H9 (cell line): ENCODE measurements at regions not wholly inside any gene's neighbourhood (a gene's known extent, or its start where the extent isn't known, plus 50 kb on each side); places are given as distances from the start of the nearest gene placed in this dataset.

Source experiments
- DNase-seq: peaks from one replicate; pipeline ENCODE4 v3.0.0-alpha.2; 2017
- H2AFZ ChIP-seq: one replicate; pipeline ENCODE4 v1.6.1; 2013; ENCODE audit warnings: mild to moderate bottlenecking, low read length, control low read depth, moderate library complexity
- H2AK5ac ChIP-seq: 2 replicates; pipeline ENCODE4 v1.6.1; 2013; ENCODE audit warnings: low read length, control low read depth, mixed read lengths; ENCODE audit not compliant: insufficient read length
- H2BK120ac ChIP-seq: one replicate; pipeline ENCODE4 v1.6.1; 2013; ENCODE audit warnings: low read depth, mild to moderate bottlenecking, low read length, control low read depth, inconsistent platforms; ENCODE audit not compliant: poor library complexity, severe bottlenecking
- H2BK12ac ChIP-seq: 2 replicates; pipeline ENCODE4 v1.6.1; 2013; ENCODE audit warnings: low read length, control low read depth, mixed read lengths, low read depth; ENCODE audit not compliant: insufficient read length
- H2BK15ac ChIP-seq: 2 replicates; pipeline ENCODE4 v1.6.1; 2013; ENCODE audit warnings: low read depth, low read length, control low read depth
- H2BK20ac ChIP-seq: one replicate; pipeline ENCODE4 v1.6.1; 2013; ENCODE audit warnings: low read depth, mild to moderate bottlenecking, low read length, control low read depth, inconsistent platforms; ENCODE audit not compliant: poor library complexity, severe bottlenecking
- H2BK5ac ChIP-seq: 2 replicates; pipeline ENCODE4 v1.6.1; 2013; ENCODE audit warnings: low read length, control low read depth, mixed read lengths; ENCODE audit not compliant: insufficient read length
- H3K14ac ChIP-seq: 2 replicates; pipeline ENCODE4 v1.6.1; 2013; ENCODE audit warnings: low read length, control low read depth; ENCODE audit not compliant: insufficient read depth
- H3K18ac ChIP-seq: 2 replicates; pipeline ENCODE4 v1.6.1; 2013; ENCODE audit warnings: low read depth, mild to moderate bottlenecking, mixed read lengths, low read length, control low read depth; ENCODE audit not compliant: insufficient read length
- H3K23ac ChIP-seq: 2 replicates; pipeline ENCODE4 v1.6.1; 2013; ENCODE audit warnings: low read length, control low read depth, mixed read lengths, low read depth; ENCODE audit not compliant: insufficient read length
- H3K23me2 ChIP-seq: 2 replicates; pipeline ENCODE4 v1.6.1; 2013; ENCODE audit warnings: low read depth, mild to moderate bottlenecking, mixed read lengths, low read length, control low read depth; ENCODE audit not compliant: insufficient read length, poor library complexity, severe bottlenecking
- H3K27ac ChIP-seq: 2 replicates; pipeline ENCODE4 v1.5.1; 2013; ENCODE audit warnings: low read length, control low read depth, mixed read lengths, low read depth; ENCODE audit not compliant: insufficient read length
- H3K27me3 ChIP-seq: 2 replicates; pipeline ENCODE4 v1.6.1; 2013; ENCODE audit warnings: low read length, control low read depth, inconsistent platforms; ENCODE audit not compliant: insufficient read depth
- H3K4ac ChIP-seq: 2 replicates; pipeline ENCODE4 v1.6.1; 2013; ENCODE audit warnings: low read depth, mild to moderate bottlenecking, control low read depth, inconsistent platforms, low read length, moderate library complexity
- H3K4me1 ChIP-seq: 2 replicates; pipeline ENCODE4 v1.6.1; 2013; ENCODE audit warnings: low read length, control low read depth, inconsistent platforms; ENCODE audit not compliant: insufficient read depth
- H3K4me2 ChIP-seq: 2 replicates; pipeline ENCODE4 v1.6.1; 2013; ENCODE audit warnings: low read length, control low read depth, mixed read lengths; ENCODE audit not compliant: insufficient read length, insufficient read depth
- H3K56ac ChIP-seq: 2 replicates; pipeline ENCODE4 v1.6.1; 2013; ENCODE audit warnings: low read depth, mild to moderate bottlenecking, mixed read lengths, low read length, control low read depth; ENCODE audit not compliant: insufficient read length
- H3K79me1 ChIP-seq: 2 replicates; pipeline ENCODE4 v1.6.1; 2013; ENCODE audit warnings: low read depth, mild to moderate bottlenecking, moderate library complexity, low read length, control low read depth, inconsistent platforms; ENCODE audit not compliant: insufficient read depth, poor library complexity, severe bottlenecking
- H3K79me2 ChIP-seq: 2 replicates; pipeline ENCODE4 v1.6.1; 2013; ENCODE audit warnings: low read length, control low read depth, inconsistent platforms; ENCODE audit not compliant: insufficient read depth
- H3K9ac ChIP-seq: 2 replicates; pipeline ENCODE4 v1.6.1; 2013; ENCODE audit warnings: low read length, control low read depth, mixed read lengths; ENCODE audit not compliant: insufficient read length; ENCODE audit errors: extremely low read depth
- H3K9me3 ChIP-seq: one replicate; pipeline ENCODE4 v1.6.1; 2013; ENCODE audit warnings: low read depth, low read length, inconsistent platforms; ENCODE audit not compliant: control insufficient read depth
- H3T11ph ChIP-seq: one replicate; pipeline ENCODE4 v1.6.1; 2013; ENCODE audit warnings: mild to moderate bottlenecking, low read length, control low read depth, inconsistent platforms
- H4K20me1 ChIP-seq: one replicate; pipeline ENCODE4 v1.6.1; 2013; ENCODE audit not compliant: control insufficient read depth, insufficient read length, insufficient read depth
- H4K5ac ChIP-seq: 2 replicates; pipeline ENCODE4 v1.6.1; 2013; ENCODE audit warnings: low read depth, mild to moderate bottlenecking, mixed read lengths, low read length, control low read depth; ENCODE audit not compliant: insufficient read length
- H4K8ac ChIP-seq: replicated peaks from 2 replicates; pipeline ENCODE4 v1.6.1; 2013; ENCODE audit warnings: low read length, control low read depth, mixed read lengths, low read depth; ENCODE audit not compliant: insufficient read length
- H4K91ac ChIP-seq: 2 replicates; pipeline ENCODE4 v1.6.1; 2013; ENCODE audit warnings: low read depth, mild to moderate bottlenecking, moderate library complexity, mixed read lengths, low read length, control low read depth; ENCODE audit not compliant: insufficient read length
- H3K27ac Mint-ChIP-seq, 3 experiments: 2 replicates in 2 of 3; 3 replicates in 1 of 3; pipeline ENCODE4 v1.8.0; 2020 to 2021; ENCODE audit warnings: mixed read lengths in 3 of 3, mild to moderate bottlenecking in 1 of 3, moderate library complexity in 1 of 3
- H3K27me3 Mint-ChIP-seq: 2 replicates; pipeline ENCODE4 v1.8.0; 2021; ENCODE audit warnings: low read depth, mild to moderate bottlenecking, moderate library complexity, mixed read lengths
- H3K36me3 Mint-ChIP-seq, 3 experiments: 2 replicates in 2 of 3; 3 replicates in 1 of 3; pipeline ENCODE4 v1.8.0; 2020 to 2021; ENCODE audit warnings: low read depth in 3 of 3, mixed read lengths in 3 of 3; ENCODE audit not compliant: insufficient read depth in 1 of 3
- H3K4me1 Mint-ChIP-seq, 2 experiments: 2 replicates each; pipeline ENCODE4 v1.8.0; 2020; ENCODE audit warnings: mixed read lengths in 2 of 2
- H3K4me3 Mint-ChIP-seq, 2 experiments: 2 replicates in 1 of 2; 3 replicates in 1 of 2; pipeline ENCODE4 v1.8.0; 2020 to 2021; ENCODE audit warnings: mild to moderate bottlenecking in 2 of 2, mixed read lengths in 2 of 2, moderate library complexity in 1 of 2
- H3K9me3 Mint-ChIP-seq, 2 experiments: 2 replicates in 1 of 2; 3 replicates in 1 of 2; pipeline ENCODE4 v1.8.0; 2020; ENCODE audit warnings: mild to moderate bottlenecking in 2 of 2, mixed read lengths in 2 of 2, moderate library complexity in 1 of 2
- WGBS: extraction: QIAGEN DNeasy Blood & Tissue Kit; methylation state at CpG from one replicate; pipeline ENCODE4 v1.1.7; 2013; ENCODE audit warnings: missing lambda C conversion rate, low lambda C conversion rate, mixed read lengths; ENCODE audit not compliant: insufficient read length; ENCODE audit errors: extremely low coverage; 5-methylcytosine and 5-hydroxymethylcytosine counted together
- TF ChIP-seq, protein P1 (sequence below): fragments of 200-600 bp; sonication (generic); conservative IDR thresholded peaks from 3 replicates; pipeline ENCODE4 v1.8.0; 2021; ENCODE audit warnings: antibody characterized with exemption, mild to moderate bottlenecking

DNA sequence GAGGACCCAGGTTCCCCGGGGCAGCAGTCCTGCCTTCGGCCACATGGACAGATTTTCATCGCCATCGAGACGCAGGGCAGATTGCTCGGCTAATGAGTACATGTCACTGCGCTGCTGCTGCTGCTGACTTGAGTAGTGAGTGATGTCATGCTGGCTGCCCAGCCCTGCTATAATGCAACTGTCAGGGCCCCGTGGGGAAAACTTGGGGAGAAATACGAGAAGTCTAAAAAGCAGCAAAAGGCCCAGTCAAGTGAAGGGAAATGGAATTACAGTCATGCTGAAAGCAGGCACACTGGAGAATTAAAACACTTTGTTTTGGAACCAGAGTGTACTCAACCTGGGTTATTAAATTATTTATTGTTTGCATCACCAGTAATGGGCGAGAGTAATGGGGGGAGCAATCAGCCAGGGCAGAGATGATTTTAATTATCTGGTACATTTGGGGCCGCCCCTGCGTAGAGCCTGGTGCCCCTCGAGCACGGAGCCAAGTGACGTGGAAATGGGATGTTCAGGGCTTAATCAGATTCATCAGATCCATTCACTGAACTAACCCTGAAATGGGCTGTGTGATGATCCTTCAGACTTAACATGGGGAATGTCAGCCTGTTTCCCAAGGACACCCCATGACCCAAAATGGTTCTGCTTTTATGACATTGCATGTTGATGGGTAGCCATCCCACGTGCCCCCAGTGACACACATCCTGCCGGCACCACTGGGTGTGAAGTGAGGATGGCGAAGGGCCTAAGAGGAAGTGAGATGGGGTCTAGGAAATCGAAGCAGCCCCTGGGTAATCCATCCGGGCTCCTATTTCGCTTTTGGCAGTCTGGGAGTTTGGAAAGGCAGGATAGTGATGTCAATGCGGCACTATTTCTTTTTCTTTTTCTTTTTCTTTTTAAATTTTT lies 241.6 kb upstream of the CADM1 start:
- H3K4me1 Mint-ChIP-seq = peaks cover 55 to 70% of the 10 kb centered on the region in 2 experiments
- H3K56ac ChIP-seq = no peak overlapping the region
- H3K9me3 ChIP-seq = no peaks in the 10 kb centered on the region
- no peak overlapping the region for H4K91ac ChIP-seq
- TF ChIP-seq, protein P1, sequence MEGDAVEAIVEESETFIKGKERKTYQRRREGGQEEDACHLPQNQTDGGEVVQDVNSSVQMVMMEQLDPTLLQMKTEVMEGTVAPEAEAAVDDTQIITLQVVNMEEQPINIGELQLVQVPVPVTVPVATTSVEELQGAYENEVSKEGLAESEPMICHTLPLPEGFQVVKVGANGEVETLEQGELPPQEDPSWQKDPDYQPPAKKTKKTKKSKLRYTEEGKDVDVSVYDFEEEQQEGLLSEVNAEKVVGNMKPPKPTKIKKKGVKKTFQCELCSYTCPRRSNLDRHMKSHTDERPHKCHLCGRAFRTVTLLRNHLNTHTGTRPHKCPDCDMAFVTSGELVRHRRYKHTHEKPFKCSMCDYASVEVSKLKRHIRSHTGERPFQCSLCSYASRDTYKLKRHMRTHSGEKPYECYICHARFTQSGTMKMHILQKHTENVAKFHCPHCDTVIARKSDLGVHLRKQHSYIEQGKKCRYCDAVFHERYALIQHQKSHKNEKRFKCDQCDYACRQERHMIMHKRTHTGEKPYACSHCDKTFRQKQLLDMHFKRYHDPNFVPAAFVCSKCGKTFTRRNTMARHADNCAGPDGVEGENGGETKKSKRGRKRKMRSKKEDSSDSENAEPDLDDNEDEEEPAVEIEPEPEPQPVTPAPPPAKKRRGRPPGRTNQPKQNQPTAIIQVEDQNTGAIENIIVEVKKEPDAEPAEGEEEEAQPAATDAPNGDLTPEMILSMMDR = no peak
- no peak overlapping the region for H3K4me2 ChIP-seq
- no peak overlapping the region for H3K18ac ChIP-seq
- H2AK5ac ChIP-seq = no peak overlapping the region
- no peaks in the 10 kb centered on the region for H3K79me1 ChIP-seq
- no peak overlapping the region for H3T11ph ChIP-seq
- H3K79me2 ChIP-seq = no peaks in the 10 kb centered on the region
- H2BK12ac ChIP-seq = no peak overlapping the region
- H3K23ac ChIP-seq = no peak overlapping the region
- H3K14ac ChIP-seq = no peak overlapping the region
- no peak overlapping the region for H4K8ac ChIP-seq
- H3K27ac Mint-ChIP-seq = no peak overlapping the region
- H3K9me3 Mint-ChIP-seq = no peaks in the 10 kb centered on the region
- no peak overlapping the region for H2BK5ac ChIP-seq
- H2BK120ac ChIP-seq = no peak overlapping the region
- H3K27ac ChIP-seq = no peak overlapping the region
- H3K9ac ChIP-seq = no peak overlapping the region
- WGBS = no CpG with 5 or more reads among the region's 22 CpGs
- H3K27me3 ChIP-seq = peaks cover 3% of the 10 kb centered on the region; the same call in 1 of the 2 replicates
- H3K27me3 Mint-ChIP-seq = peaks cover 82% of the 10 kb centered on the region
- no peak overlapping the region for H3K4ac ChIP-seq
- H3K36me3 Mint-ChIP-seq = no peaks in the 10 kb centered on the region
- no peaks in the 10 kb centered on the region for H4K20me1 ChIP-seq
- no peak for DNase-seq
- H2BK15ac ChIP-seq = no peak overlapping the region
- H4K5ac ChIP-seq = no peak overlapping the region
- peaks cover 3% of the 10 kb centered on the region for H3K23me2 ChIP-seq
- H2AFZ ChIP-seq = no peak overlapping the region
- H2BK20ac ChIP-seq = no peak overlapping the region
- peaks cover 3% of the 10 kb centered on the region; the same call in 1 of the 2 replicates for H3K4me1 ChIP-seq
- H3K4me3 Mint-ChIP-seq = no peak overlapping the region
